ENCODE measurements at regions not wholly inside any gene's neighbourhood (a gene's known extent, or its start where the extent isn't known, plus 50 kb on each side); places are given as distances from the start of the nearest gene placed in this dataset.
"Not testable (repeated sequence)": the region's sequence is repeated elsewhere in the genome, so short reads cannot be mapped to it uniquely, and the experiment has no call there.

DNA sequence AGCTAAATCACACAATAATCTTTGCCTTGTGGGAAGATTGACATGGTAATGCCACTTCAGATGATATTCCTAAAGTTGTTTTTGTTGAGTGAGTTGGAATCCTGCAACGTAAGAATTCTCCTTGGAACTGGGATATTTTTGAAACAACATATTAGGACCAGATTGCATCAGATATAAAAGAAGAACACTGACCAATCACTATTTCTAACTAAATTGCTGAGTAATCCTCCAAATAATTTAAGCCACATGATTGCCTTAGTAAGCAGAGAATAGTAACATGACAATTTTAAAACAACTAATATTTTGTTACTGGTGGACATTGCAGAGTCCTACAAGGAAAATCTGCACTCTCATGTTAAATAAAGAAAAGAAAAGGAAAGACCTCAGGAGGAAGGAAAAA lies 353.9 kb upstream of the LMCD1 start:
- no peak for DNase-seq

- no peak for DNase-seq
Observed at GRCh38 chr3:8152821-8153418, 348.7 kb upstream of the LMCD1 start.

GRCh38 chr3:8153800-8154199 lies 347.8 kb upstream of the LMCD1 start:
- no peak for DNase-seq

DNA sequence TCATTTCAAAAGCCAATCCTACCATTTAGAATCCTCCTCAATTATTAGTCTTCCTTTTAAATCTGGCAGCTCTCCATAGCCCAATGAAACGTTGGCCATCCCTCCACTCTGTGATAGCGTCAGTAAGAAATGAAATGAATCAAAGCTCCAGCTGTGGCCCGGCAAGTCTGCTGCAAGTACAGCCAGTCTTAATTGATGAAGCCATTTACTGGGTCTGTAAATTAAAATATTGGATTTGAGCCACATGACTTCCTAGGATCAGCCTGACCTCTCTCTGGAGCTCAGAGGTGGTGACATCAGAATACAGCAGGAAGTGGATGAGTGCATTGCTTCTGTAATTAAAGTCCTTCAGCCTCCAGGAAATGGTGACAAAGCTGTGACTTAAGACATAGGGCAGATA lies 347.0 kb upstream of the LMCD1 start:
- no peak for DNase-seq

DNA sequence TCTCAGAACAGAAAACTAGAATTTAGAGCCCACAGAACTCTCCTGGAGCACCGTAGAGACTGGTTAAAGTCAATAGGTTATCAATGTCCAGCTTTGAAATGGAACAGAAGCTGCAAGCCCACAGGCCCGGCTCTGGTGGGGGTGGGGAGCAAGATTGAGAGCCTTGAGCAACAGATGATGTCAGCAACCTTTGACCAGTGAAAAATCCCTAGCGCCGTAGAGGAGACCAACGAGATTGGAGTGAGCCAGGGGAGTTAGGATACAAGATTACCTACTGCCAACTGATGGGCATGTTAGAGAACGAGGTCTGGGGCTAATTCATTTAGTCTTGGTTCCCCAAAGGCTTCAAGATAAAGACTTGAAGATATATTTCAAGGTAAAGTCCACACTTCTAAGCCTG lies 345.5 kb upstream of the LMCD1 start:
- DNase-seq = no peak

DNA sequence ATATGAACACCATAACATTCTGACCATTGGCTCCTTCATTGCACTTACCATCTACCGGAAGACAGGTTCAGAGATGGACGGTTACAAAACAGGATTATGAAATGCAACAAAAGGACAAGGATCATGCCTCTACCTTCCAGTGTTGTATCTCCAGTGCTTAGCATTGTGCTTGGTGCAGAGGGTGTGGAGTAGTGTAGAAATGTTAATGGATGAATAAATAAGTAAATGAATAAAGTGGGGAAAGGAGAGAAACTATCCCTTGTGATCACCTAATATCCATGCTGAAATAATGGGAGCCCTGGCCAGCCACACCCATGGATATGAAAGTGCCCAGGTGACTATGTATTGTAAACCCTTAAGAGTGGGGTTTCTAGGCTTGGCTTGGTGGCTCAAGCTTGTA lies 344.8 kb upstream of the LMCD1 start:
- DNase-seq = no peak

- no peak for DNase-seq
Observed at GRCh38 chr3:8157640-8158039, 344.0 kb upstream of the LMCD1 start.

DNA sequence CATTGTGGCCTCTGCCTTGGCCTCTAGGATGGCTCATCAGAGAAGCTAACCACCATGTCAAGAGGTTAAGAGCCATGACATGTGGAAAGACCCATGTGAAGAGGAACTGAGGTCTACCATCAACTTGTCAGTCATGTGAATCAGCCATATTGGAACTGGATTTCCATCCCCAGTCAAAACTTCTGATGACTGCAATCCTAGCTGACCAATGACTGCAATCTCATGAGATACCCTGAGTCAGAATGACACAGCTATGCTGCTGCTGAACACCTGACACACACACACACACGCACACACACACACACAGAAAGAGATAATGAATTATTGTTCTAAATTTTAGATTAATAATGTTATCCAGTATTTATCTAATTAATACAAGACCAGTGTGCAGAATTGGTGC lies 337.5 kb upstream of the LMCD1 start:
- no peak for DNase-seq

- DNase-seq = no peak
Observed at GRCh38 chr3:8166014-8166413, 335.6 kb upstream of the LMCD1 start.

GRCh38 chr3:8170971-8171508 lies 330.6 kb upstream of the LMCD1 start:
- no peak for DNase-seq

DNA sequence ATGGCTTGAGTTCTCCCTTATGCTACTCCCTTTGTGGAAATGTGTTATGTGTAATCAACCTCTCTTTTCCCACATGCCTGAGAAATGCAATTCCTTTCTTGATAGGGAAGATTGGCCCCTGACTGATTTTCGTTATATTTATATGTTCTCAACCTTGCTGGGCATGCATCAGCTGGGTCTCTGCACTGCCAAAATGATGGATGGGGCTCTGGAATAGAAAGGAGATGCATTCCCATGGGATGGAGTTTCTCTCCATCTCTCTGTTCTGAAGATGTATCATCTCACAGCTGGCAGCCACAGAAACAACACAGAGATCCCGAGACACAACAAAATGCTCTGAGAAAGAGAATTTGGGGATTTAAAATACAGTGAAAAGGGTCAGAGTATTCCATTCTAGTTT lies 327.7 kb upstream of the LMCD1 start:
- DNase-seq = no peak

- not testable (repeated sequence) for DNase-seq
Observed at GRCh38 chr3:8176759-8177483, 324.7 kb upstream of the LMCD1 start.

- DNase-seq = not testable (repeated sequence)
Observed at GRCh38 chr3:8178516-8178915, 323.1 kb upstream of the LMCD1 start.

- DNase-seq = no peak
Observed at GRCh38 chr3:8182904-8183303, 318.7 kb upstream of the LMCD1 start.

- no peak for DNase-seq
Observed at GRCh38 chr3:8183627-8184026, 318.0 kb upstream of the LMCD1 start.

DNA sequence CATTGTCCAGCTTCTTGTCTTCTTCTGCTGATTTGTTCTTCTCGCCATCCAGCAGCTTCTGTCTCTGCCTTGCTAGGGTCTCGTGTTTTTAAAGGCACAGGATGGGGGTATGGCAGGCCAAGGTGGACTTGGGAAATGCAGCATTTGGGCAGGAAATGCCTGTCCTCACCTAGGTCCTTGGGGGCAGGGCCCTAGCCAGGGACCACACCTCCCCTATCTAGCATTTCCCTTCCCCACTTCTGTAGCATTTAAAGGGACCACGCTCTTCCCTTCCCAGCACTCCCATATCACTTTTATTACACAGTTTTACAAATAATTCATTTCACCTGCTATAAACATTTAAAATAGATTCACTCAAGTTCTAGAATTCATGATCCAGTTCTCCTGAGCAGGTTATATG lies 315.4 kb upstream of the LMCD1 start:
- no peak for DNase-seq

DNA sequence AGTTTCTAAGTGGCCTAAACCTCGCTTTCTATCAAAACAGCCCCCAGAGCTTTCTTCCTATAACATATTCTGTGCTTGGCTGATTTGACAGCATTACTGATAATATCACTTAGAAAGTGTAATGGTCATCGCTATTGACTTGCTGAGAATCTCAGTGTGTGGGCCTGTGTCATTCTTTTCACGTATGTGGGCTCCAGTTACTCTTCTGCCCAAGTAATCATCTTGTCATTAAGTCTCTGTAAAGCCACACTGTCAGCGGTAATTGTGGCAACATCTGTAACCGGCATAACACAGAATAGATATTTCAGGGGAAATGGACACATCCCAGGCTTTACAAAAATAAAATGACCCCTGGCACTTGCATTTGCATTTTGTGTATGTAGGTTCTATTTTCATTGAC lies 313.6 kb upstream of the LMCD1 start:
- no peak for DNase-seq

DNA sequence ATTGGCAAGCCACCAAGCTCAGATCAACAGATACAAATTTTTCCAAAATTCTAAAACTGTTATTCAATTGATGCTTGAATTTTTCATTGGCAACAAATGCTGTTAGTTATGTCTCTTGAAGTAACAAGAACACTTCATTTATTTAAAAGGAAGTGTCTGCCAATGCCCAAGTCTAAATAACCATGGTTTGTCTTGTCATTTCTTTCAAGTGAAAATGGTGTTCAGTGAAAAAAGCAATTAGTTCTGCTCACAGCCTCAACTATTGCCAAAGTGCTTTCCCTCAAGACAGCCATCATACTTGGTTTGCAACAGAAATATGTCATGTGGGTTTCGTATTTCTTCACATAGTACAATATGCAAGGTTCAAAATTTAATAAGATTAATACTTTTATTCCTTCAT lies 312.6 kb upstream of the LMCD1 start:
- DNase-seq = no peak

GRCh38 chr3:8191406-8191805 lies 310.2 kb upstream of the LMCD1 start:
- DNase-seq = no peak

- no peak for DNase-seq
Observed at GRCh38 chr3:8197384-8197783, 304.2 kb upstream of the LMCD1 start.

DNA sequence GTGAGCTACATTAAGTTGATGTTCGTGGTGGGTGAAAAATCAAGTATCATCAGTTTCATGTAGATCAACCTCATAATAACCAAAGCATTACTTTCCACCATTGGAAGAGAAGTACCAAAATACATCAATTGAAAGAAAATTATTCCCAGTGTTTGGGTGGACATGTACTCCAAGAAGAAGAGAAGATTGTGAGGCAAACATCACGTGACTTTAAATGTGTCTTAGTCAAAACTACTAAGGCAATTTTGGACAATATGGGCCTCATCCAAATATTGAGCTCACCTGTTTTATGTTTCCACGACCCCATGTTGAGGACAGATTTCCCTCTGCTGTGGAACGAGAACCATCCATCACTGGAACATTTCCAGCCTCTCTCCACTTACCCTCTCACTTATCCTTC lies 303.0 kb upstream of the LMCD1 start:
- DNase-seq = no peak

DNA sequence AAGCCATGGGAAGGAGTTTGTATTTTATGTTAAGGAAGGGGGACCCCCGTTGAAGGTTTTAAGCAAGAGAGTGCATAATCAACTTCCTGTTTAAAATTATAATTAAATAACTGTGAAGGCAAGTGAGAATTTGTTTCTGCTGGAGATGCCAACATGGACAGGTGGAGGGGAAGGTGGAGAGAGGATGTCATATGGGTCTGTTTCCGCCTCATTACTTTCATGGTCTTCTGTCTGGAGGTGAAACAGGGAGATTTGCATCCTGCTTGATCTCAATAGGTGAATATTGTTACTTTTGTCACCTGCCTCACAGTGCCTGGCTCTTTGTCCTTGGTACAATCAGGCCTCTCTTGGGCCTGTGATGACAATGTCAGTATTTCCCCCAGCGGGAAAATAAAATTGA lies 300.6 kb upstream of the LMCD1 start:
- no peak for DNase-seq

DNA sequence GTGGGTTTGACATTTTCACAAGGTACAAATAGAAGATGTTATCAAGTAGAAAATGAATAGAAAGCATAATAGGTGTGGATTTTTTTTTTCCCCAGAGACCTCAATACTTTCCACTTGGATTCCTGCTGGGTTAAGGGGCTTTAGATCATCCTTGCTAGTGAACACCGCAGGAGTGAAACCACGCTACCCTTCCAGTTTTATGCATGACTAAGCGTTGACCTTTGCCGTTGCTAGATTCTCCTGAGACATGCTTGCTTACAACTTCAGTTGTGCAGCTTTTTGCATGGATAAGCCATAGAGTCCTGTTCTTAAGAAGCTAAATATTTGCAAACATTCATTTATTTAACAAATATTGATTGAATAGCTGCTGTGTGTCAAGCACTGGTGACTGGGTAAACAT lies 299.7 kb upstream of the LMCD1 start:
- no peak for DNase-seq

DNA sequence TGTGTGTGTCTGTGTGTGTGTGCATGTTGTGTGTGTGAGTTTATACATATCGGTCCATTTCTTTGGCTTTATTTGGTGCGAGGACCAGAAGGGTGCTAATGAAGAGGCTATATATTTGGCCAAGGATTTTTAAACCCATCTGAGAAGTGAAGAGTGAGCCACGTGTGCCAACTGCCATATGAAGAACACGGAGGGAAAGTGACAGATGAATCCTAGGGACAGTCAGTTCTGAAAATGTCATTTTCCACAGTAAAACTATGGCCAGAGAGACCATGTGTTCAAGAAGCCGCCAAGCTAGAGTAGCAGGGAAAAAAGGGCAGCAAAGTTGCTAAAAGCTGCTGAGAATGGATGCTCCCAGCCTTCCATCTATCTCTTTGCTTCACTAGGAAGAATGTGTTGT lies 297.3 kb upstream of the LMCD1 start:
- DNase-seq = no peak

Data from COR-L47 (cell line).